Colonic mucosa (tissue), 4 donors: ENCODE measurements at regions not wholly inside any gene's neighbourhood (a gene's known extent, or its start where the extent isn't known, plus 50 kb on each side); places are given as distances from the start of the nearest gene placed in this dataset.

ENCODE experiments used
- DNase-seq: peaks from one replicate; pipeline ENCODE4 v3.0.0-alpha.2; 2020
- H3K27ac ChIP-seq: fragments of 200-600 bp; one replicate; pipeline ENCODE4 v1.8.0; 2021
- H3K27me3 ChIP-seq: fragments of 200-600 bp; one replicate; pipeline ENCODE4 v1.8.0; 2021
- H3K36me3 ChIP-seq: fragments of 200-600 bp; one replicate; pipeline ENCODE4 v1.8.0; 2021
- H3K4me1 ChIP-seq: fragments of 200-600 bp; one replicate; pipeline ENCODE4 v1.8.0; 2021; ENCODE audit warnings: mild to moderate bottlenecking
- H3K4me3 ChIP-seq: fragments of 200-600 bp; one replicate; pipeline ENCODE4 v1.8.0; 2021
- H3K9ac ChIP-seq, 2 donors: one replicate each; pipeline ENCODE4 v1.7.0; 2013; ENCODE audit warnings: control low read depth in 2 of 2, low read depth in 2 of 2, low read length in 2 of 2
- H3K9me3 ChIP-seq: fragments of 200-600 bp; one replicate; pipeline ENCODE4 v1.8.0; 2021
- intact Hi-C: fragments of 100-400 bp; cut with DNase I; formaldehyde crosslinking; loops from one replicate; pipeline ENCODE4 v1.14.1; 2022
- TF ChIP-seq, protein P1 (sequence below): fragments of 200-600 bp; IDR thresholded peaks from one replicate; pipeline ENCODE4 v1.8.0; 2022; ENCODE audit warnings: antibody characterized with exemption, mild to moderate bottlenecking
- donor health status: healthy.
- donor health status: DM: no; HTN: no; CAD: no.
- donor health status: DM: no; HTN: no; CAD: no.

DNA sequence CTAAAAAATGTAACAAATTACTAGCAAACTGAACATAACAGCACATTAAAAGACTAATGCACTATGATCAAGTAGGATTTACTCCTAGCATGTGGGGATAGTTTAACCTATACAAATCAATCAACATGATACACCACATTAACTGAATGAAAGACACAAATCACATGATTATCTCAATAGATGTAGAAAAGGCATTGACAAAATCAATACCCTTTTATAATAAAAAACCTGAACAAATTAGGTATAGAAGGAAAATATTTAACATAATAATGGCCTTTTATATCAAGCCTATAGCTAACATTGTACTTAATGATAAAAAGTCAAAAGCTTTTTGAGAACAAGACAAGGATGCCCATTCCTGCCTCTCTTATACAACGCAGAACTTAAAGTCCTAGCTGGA is 540.0 kb downstream of the RERGL start:
- H3K36me3 ChIP-seq = no peaks in the 10 kb centered on the region

DNA sequence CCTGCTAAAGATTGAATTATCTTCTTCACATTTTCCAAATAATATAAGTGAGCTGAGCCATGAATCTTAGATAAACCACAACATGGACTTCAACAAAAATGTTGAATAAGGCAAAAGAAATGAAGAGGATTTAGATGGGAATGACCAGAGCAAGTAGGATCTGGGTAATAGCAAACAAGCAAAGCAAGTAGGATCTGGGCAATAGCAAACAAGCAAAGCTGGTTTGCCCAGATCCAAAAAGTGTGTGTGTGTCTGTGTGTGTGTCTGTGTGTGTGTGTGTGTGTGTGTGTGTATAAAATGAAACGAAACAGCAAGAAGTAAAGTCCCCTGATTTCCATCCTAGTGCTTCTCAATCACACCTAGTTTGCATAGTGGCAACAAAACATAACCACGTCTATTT is 549.1 kb downstream of the RERGL start:
- DNase-seq = no peak
- Histone ChIP-seq H3K4me3 (no peak overlapping the region), H3K36me3 (no peaks in the 10 kb centered on the region), H3K27me3 (no peaks in the 10 kb centered on the region), H3K27ac (no peak overlapping the region), H3K9me3 (no peaks in the 10 kb centered on the region), H3K4me1 (no peaks in the 10 kb centered on the region), H3K9ac (no peak overlapping the region)
- intact Hi-C loops = no loop called here
- TF ChIP-seq, protein P1, sequence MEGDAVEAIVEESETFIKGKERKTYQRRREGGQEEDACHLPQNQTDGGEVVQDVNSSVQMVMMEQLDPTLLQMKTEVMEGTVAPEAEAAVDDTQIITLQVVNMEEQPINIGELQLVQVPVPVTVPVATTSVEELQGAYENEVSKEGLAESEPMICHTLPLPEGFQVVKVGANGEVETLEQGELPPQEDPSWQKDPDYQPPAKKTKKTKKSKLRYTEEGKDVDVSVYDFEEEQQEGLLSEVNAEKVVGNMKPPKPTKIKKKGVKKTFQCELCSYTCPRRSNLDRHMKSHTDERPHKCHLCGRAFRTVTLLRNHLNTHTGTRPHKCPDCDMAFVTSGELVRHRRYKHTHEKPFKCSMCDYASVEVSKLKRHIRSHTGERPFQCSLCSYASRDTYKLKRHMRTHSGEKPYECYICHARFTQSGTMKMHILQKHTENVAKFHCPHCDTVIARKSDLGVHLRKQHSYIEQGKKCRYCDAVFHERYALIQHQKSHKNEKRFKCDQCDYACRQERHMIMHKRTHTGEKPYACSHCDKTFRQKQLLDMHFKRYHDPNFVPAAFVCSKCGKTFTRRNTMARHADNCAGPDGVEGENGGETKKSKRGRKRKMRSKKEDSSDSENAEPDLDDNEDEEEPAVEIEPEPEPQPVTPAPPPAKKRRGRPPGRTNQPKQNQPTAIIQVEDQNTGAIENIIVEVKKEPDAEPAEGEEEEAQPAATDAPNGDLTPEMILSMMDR = no peak

More for the DNA sequence above, 540.0 kb downstream of the RERGL start:
- Histone ChIP-seq H3K9me3 (no peaks in the 10 kb centered on the region), H3K27ac (no peak overlapping the region), H3K27me3 (no peaks in the 10 kb centered on the region), H3K4me1 (no peaks in the 10 kb centered on the region), H3K9ac (no peak overlapping the region), H3K4me3 (no peak overlapping the region)
- DNase-seq = no peak
- intact Hi-C loops = no loop called here
- TF ChIP-seq, protein P1 = no peak

DNA sequence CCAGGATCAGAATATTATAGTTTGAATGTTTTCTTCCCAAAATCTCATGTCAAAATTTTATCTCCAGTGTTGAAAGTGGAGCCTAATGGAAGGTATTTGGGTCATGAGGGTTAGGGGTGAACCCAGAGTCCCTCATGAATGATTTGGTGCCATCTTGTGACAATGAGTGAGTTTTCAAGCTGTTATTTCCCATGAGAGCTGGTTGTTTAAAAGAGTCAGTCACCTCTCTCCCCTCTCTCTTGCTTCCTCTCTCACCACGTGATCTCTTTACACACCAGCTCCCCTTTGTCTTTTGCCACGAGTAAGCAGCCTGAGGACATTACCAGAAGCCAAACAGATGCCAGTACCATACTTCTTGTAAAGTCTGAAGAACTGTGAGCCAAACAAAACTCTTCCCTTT is 561.6 kb downstream of the RERGL start:
- Histone ChIP-seq H3K36me3 (no peaks in the 10 kb centered on the region), H3K4me3 (no peak overlapping the region), H3K9ac (no peak overlapping the region), H3K9me3 (no peaks in the 10 kb centered on the region), H3K27me3 (no peaks in the 10 kb centered on the region), H3K4me1 (no peaks in the 10 kb centered on the region), H3K27ac (no peak overlapping the region)
- intact Hi-C loops = no loop called here
- TF ChIP-seq, protein P1 = no peak
- no peak for DNase-seq

DNA sequence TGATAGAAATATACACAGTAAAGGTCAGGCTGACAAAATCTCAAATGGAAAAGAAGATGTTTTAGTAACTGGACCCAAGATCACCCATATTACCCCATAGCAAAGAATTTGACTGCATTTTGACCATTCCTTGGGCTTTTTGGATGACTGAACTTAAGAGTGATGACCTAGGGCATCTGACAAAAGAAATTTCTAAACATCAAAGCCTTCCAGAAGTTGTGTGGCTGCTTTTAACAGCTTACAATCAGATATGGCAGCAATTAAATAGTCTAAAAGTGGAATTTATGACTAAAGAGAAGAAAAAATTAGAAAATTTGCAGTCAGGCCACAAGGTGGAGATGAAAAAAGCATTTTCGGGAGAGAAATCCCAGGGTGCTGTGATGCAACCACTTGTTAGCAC is 563.0 kb downstream of the RERGL start:
- Histone ChIP-seq H3K9me3 (no peaks in the 10 kb centered on the region), H3K9ac (no peak overlapping the region), H3K36me3 (no peaks in the 10 kb centered on the region), H3K4me3 (no peak overlapping the region), H3K27me3 (no peaks in the 10 kb centered on the region), H3K4me1 (no peaks in the 10 kb centered on the region), H3K27ac (no peak overlapping the region)
- TF ChIP-seq, protein P1 = no peak
- DNase-seq = no peak
- intact Hi-C loops = no loop called here

DNA sequence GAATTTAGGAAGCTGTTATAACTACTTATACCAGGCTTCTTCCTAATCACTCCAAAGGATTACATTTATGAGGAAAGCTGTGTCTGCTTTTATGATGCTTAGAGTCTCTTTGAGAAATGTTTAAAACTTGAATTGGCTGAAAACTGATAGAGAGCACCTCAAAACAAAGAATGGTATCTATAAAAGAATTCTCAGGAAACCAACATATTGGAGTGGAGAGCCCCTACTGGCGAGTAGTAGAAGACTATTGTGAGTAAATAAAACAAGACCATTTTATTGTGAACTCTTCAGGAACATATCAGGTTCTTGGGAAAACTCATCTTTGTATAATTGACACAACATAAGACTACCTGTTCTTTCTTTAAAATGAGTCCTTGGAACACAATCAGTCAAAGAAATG is 578.6 kb downstream of the RERGL start:
- H3K36me3 ChIP-seq = no peaks in the 10 kb centered on the region
- H3K4me1 ChIP-seq = no peaks in the 10 kb centered on the region
- H3K9ac ChIP-seq = no peak overlapping the region
- intact Hi-C loops = no loop called here
- no peaks in the 10 kb centered on the region for H3K9me3 ChIP-seq
- TF ChIP-seq, protein P1 = no peak
- no peak overlapping the region for H3K4me3 ChIP-seq
- no peak overlapping the region for H3K27ac ChIP-seq
- H3K27me3 ChIP-seq = no peaks in the 10 kb centered on the region
- DNase-seq = no peak

DNA sequence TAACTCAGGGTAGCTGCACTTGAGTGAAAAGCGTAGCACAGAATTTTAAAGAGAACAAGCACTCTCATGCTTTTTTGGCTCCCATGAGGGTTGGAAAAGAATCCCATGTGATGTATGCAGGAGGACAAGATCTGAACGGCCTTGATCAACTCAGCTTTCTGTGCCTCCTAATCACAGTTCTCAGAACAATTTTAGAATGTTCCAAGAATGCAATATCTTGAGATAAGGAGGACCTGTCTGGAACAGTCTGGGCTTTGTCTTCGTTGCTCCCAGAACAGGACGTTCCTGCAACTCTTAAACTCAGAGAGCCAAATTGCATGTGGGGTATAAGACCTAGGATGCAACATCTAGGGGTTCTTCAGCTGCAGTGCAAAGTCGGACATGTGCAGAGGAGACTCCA is 582.7 kb downstream of the RERGL start:
- intact Hi-C loops = no loop called here
- H3K9ac ChIP-seq = no peak overlapping the region
- no peak for DNase-seq
- no peaks in the 10 kb centered on the region for H3K27me3 ChIP-seq
- no peak overlapping the region for H3K4me3 ChIP-seq
- no peak overlapping the region for H3K27ac ChIP-seq
- H3K36me3 ChIP-seq = no peaks in the 10 kb centered on the region
- no peaks in the 10 kb centered on the region for H3K9me3 ChIP-seq
- TF ChIP-seq, protein P1 = no peak
- H3K4me1 ChIP-seq = no peaks in the 10 kb centered on the region
